ENCODE measurements at regions not wholly inside any gene's neighbourhood (a gene's known extent, or its start where the extent isn't known, plus 50 kb on each side); places are given as distances from the start of the nearest gene placed in this dataset.

DNA sequence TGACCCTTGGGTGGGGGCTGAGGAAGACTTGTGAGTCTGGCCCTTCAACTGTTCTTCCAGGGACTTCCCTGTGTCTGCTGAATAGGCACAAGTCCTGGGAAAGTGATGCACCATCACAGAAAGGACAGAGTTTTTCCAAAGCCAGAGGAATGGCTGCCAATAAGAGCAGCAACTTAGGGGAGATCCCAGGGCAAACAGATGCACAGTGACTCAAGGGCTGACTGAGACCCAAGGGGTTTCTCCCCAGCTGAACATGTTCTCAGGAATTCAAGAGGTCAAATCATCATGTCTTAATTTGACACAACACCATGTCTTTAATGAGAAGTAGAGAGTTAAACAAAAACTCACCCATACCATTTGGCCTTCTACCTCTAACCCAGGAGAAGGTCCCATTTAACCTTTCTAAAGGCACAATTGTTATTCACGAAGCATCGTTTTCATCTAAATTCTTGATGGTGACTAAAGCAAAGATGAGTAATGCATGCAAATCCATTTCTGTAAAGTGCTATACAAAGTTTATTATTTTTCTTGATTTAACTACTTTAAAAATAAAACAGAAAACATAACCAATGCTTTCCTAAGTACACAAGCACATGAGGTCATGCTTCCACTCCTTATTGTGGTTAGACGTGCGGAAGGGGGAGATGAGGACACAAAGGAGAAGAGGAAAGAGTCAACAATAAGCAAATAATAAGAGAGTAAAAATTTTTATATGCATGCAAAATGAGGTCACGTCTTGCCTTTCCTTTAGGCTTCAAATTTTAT is 324.1 kb downstream of the PLK2 start:
- ATAC-seq (ENCODE audit: insufficient read depth, low read depth) = no peak
- Histone ChIP-seq H2AFZ (ENCODE audit: low read depth, low read length) (no peak overlapping the region), H3K9ac (ENCODE audit: low read depth, low read length) (no peak overlapping the region), H3K9me3 (ENCODE audit: insufficient read depth, low read length, severe bottlenecking) (no peaks in the 10 kb centered on the region), H3K4me1 (ENCODE audit: insufficient read depth, low read length) (no peaks in the 10 kb centered on the region), H3K36me3 (ENCODE audit: insufficient read depth, low read length) (no peaks in the 10 kb centered on the region), H4K20me1 (ENCODE audit: insufficient read depth, low read length) (no peaks in the 10 kb centered on the region), H3K79me2 (ENCODE audit: insufficient read depth, low read length) (no peaks in the 10 kb centered on the region), H3K4me3 (ENCODE audit: low read depth in 1 of 2, low read length in 2 of 2) (no peak overlapping the region), H3K27me3 (ENCODE audit: insufficient read depth, low read length, poor library complexity) (peaks cover 2% of the 10 kb centered on the region), H3K4me2 (ENCODE audit: insufficient read depth, low read length) (no peak overlapping the region), H3K27ac (ENCODE audit: low read length) (no peak overlapping the region)
- no peak for TF ChIP-seq EZH2 (IDR thresholded peaks at IDR 0.05; ENCODE audit: borderline replicate concordance, low read depth, low read length, severe bottlenecking)
- TF ChIP-seq, protein P1, sequence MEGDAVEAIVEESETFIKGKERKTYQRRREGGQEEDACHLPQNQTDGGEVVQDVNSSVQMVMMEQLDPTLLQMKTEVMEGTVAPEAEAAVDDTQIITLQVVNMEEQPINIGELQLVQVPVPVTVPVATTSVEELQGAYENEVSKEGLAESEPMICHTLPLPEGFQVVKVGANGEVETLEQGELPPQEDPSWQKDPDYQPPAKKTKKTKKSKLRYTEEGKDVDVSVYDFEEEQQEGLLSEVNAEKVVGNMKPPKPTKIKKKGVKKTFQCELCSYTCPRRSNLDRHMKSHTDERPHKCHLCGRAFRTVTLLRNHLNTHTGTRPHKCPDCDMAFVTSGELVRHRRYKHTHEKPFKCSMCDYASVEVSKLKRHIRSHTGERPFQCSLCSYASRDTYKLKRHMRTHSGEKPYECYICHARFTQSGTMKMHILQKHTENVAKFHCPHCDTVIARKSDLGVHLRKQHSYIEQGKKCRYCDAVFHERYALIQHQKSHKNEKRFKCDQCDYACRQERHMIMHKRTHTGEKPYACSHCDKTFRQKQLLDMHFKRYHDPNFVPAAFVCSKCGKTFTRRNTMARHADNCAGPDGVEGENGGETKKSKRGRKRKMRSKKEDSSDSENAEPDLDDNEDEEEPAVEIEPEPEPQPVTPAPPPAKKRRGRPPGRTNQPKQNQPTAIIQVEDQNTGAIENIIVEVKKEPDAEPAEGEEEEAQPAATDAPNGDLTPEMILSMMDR (IDR thresholded peaks at IDR 0.05; ENCODE audit: borderline replicate concordance, extremely low read depth, low read length, poor library complexity, severe bottlenecking) = no peak
- DNase-seq = no peak

GRCh38 chr5:58133631-58134296 is 326.1 kb downstream of the PLK2 start:
- Histone ChIP-seq H2AFZ (ENCODE audit: low read depth, low read length) (no peak overlapping the region), H3K27ac (ENCODE audit: low read length) (no peak overlapping the region), H3K36me3 (ENCODE audit: insufficient read depth, low read length) (no peaks in the 10 kb centered on the region), H3K79me2 (ENCODE audit: insufficient read depth, low read length) (no peaks in the 10 kb centered on the region), H3K4me2 (ENCODE audit: insufficient read depth, low read length) (no peak overlapping the region), H3K9ac (ENCODE audit: low read depth, low read length) (no peak overlapping the region), H3K9me3 (ENCODE audit: insufficient read depth, low read length, severe bottlenecking) (no peaks in the 10 kb centered on the region), H3K27me3 (ENCODE audit: insufficient read depth, low read length, poor library complexity) (peaks cover 2% of the 10 kb centered on the region), H3K4me1 (ENCODE audit: insufficient read depth, low read length) (no peaks in the 10 kb centered on the region), H4K20me1 (ENCODE audit: insufficient read depth, low read length) (no peaks in the 10 kb centered on the region), H3K4me3 (ENCODE audit: low read depth in 1 of 2, low read length in 2 of 2) (no peak overlapping the region)
- no peak for ATAC-seq (ENCODE audit: insufficient read depth, low read depth)
- no peak for TF ChIP-seq EZH2 (IDR thresholded peaks at IDR 0.05; ENCODE audit: borderline replicate concordance, low read depth, low read length, severe bottlenecking)
- TF ChIP-seq, protein P1 (IDR thresholded peaks at IDR 0.05; ENCODE audit: borderline replicate concordance, extremely low read depth, low read length, poor library complexity, severe bottlenecking) = no peak
- no peak for DNase-seq

DNA sequence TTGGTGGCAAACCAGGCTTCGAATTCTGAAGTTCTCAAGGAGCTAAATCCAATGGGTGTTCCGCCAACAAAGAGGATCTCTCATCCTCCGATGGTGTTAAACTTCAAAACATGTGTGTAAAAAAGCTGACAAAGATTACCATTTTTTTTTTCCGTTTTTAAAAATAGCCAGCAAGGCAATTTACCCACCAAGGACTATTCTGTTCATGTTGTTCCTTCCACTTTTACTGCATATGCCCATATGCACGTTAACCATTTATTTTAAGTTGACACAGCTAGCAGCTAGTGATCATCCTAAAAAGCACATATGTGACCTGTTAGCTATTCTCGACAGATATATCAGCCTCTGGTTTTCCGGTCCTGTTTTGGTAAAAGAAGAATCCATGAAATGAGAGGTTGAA is 326.7 kb downstream of the PLK2 start:
- Histone ChIP-seq H3K9me3 (ENCODE audit: insufficient read depth, low read length, severe bottlenecking) (no peaks in the 10 kb centered on the region), H3K27ac (ENCODE audit: low read length) (no peak overlapping the region), H3K27me3 (ENCODE audit: insufficient read depth, low read length, poor library complexity) (peaks cover 2% of the 10 kb centered on the region), H4K20me1 (ENCODE audit: insufficient read depth, low read length) (no peaks in the 10 kb centered on the region), H3K79me2 (ENCODE audit: insufficient read depth, low read length) (no peaks in the 10 kb centered on the region), H3K9ac (ENCODE audit: low read depth, low read length) (no peak overlapping the region), H2AFZ (ENCODE audit: low read depth, low read length) (no peak overlapping the region), H3K4me2 (ENCODE audit: insufficient read depth, low read length) (no peak overlapping the region), H3K4me3 (ENCODE audit: low read depth in 1 of 2, low read length in 2 of 2) (no peak overlapping the region), H3K4me1 (ENCODE audit: insufficient read depth, low read length) (no peaks in the 10 kb centered on the region), H3K36me3 (ENCODE audit: insufficient read depth, low read length) (no peaks in the 10 kb centered on the region)
- ATAC-seq (ENCODE audit: insufficient read depth, low read depth) = no peak
- TF ChIP-seq EZH2 (IDR thresholded peaks at IDR 0.05; ENCODE audit: borderline replicate concordance, low read depth, low read length, severe bottlenecking) = no peak
- TF ChIP-seq, protein P1 (IDR thresholded peaks at IDR 0.05; ENCODE audit: borderline replicate concordance, extremely low read depth, low read length, poor library complexity, severe bottlenecking) = no peak
- no peak for DNase-seq
